CD14-positive monocyte (primary cell): ENCODE measurements at regions not wholly inside any gene's neighbourhood (a gene's known extent, or its start where the extent isn't known, plus 50 kb on each side); places are given as distances from the start of the nearest gene placed in this dataset.
A peak's percentile ranks its signal among the peaks of the same experiment; 100 is the strongest.

ENCODE experiments used
- DNase-seq, 3 donors: peaks; one replicate each; pipeline ENCODE4 v3.0.0-alpha.2; 2011 to 2022
- H2AFZ ChIP-seq: 2 replicates; pipeline ENCODE4 v1.6.0; 2012; ENCODE audit warnings: mild to moderate bottlenecking, low read depth, low read length, inconsistent platforms; ENCODE audit not compliant: insufficient read depth, poor library complexity, severe bottlenecking
- H3K27ac ChIP-seq, 2 donors: 1 replicate in 1 of 2; 2 replicates in 1 of 2; pipeline ENCODE4 v1.5.1; 2012 to 2013; ENCODE audit warnings: low read length in 2 of 2, control low read depth in 1 of 2, inconsistent platforms in 1 of 2, low read depth in 1 of 2, mild to moderate bottlenecking in 1 of 2
- H3K27me3 ChIP-seq, 2 donors: one replicate each; pipeline versions ENCODE4 v1.6.0 to v1.6.1; 2011 to 2013; ENCODE audit warnings: low read length in 2 of 2; ENCODE audit not compliant: control insufficient read depth in 2 of 2, insufficient read depth in 2 of 2
- H3K36me3 ChIP-seq, 2 donors: replicated peaks in 1 of 2; 1 replicate in 1 of 2; 2 replicates in 1 of 2; pipeline versions ENCODE4 v1.5.1 to v1.6.1; 2012 to 2013; ENCODE audit warnings: low read length in 2 of 2, control low read depth in 1 of 2, inconsistent platforms in 1 of 2, mild to moderate bottlenecking in 1 of 2; ENCODE audit not compliant: insufficient read depth in 2 of 2, control insufficient read depth in 1 of 2
- H3K4me1 ChIP-seq, 2 donors: 1 replicate in 1 of 2; 2 replicates in 1 of 2; pipeline versions ENCODE4 v1.5.1 to v1.6.1; 2012 to 2013; ENCODE audit warnings: low read length in 2 of 2, control low read depth in 1 of 2, inconsistent platforms in 1 of 2, mild to moderate bottlenecking in 1 of 2, moderate library complexity in 1 of 2; ENCODE audit not compliant: insufficient read depth in 2 of 2, control insufficient read depth in 1 of 2
- H3K4me2 ChIP-seq: replicated peaks from 2 replicates; pipeline ENCODE3; 2012; ENCODE audit warnings: low read length, moderate library complexity, mild to moderate bottlenecking; ENCODE audit not compliant: poor library complexity, severe bottlenecking; ENCODE audit errors: extremely low read depth
- H3K4me3 ChIP-seq, 3 experiments: fragments of 200-600 bp in 1 of 3; sonication (generic) in 1 of 3; replicated peaks in 1 of 3; 1 replicate in 2 of 3; 2 replicates in 1 of 3; pipeline ENCODE4 v1.5.1; 2011 to 2013; ENCODE audit warnings: low read length in 3 of 3, mild to moderate bottlenecking in 3 of 3, control low read depth in 2 of 3, low read depth in 2 of 3, inconsistent platforms in 1 of 3, moderate library complexity in 1 of 3
- H3K79me2 ChIP-seq: 2 replicates; pipeline ENCODE4 v1.6.0; 2012; ENCODE audit warnings: mild to moderate bottlenecking, control low read depth, inconsistent platforms, low read length, moderate library complexity; ENCODE audit not compliant: insufficient read depth
- H3K9ac ChIP-seq: 2 replicates; pipeline ENCODE4 v1.6.0; 2017; ENCODE audit warnings: low read length, mild to moderate bottlenecking; ENCODE audit not compliant: insufficient read depth, poor library complexity, severe bottlenecking
- H3K9me3 ChIP-seq, 2 donors: replicated peaks in 1 of 2; 1 replicate in 1 of 2; 2 replicates in 1 of 2; pipeline versions ENCODE4 v1.5.1 to v1.6.1; 2012 to 2013; ENCODE audit warnings: low read length in 2 of 2, control low read depth in 1 of 2; ENCODE audit not compliant: control insufficient read depth in 1 of 2, insufficient read depth in 1 of 2
- H4K20me1 ChIP-seq: 2 replicates; pipeline ENCODE4 v1.6.0; 2012; ENCODE audit warnings: mild to moderate bottlenecking, low read length, control low read depth, moderate library complexity; ENCODE audit not compliant: insufficient read depth
- H3K27ac Mint-ChIP-seq, 7 donors: one replicate each; pipeline ENCODE4 v1.8.0; 2020; ENCODE audit warnings: mild to moderate bottlenecking in 7 of 7, mixed read lengths in 7 of 7, moderate library complexity in 6 of 7, inconsistent platforms in 2 of 7
- H3K27me3 Mint-ChIP-seq, 3 donors: one replicate each; pipeline ENCODE4 v1.8.0; 2021 to 2022; ENCODE audit warnings: low read depth in 3 of 3, mild to moderate bottlenecking in 3 of 3, mixed read lengths in 3 of 3, moderate library complexity in 3 of 3, inconsistent platforms in 1 of 3
- H3K36me3 Mint-ChIP-seq, 2 donors: one replicate each; pipeline ENCODE4 v1.8.0; 2020; ENCODE audit warnings: mixed read lengths in 2 of 2, inconsistent platforms in 1 of 2, mild to moderate bottlenecking in 1 of 2
- H3K4me1 Mint-ChIP-seq: one replicate; pipeline ENCODE4 v1.8.0; 2020; ENCODE audit warnings: mild to moderate bottlenecking, mixed read lengths
- H3K4me3 Mint-ChIP-seq, 2 donors: one replicate each; pipeline ENCODE4 v1.8.0; 2020; ENCODE audit warnings: mild to moderate bottlenecking in 2 of 2, mixed read lengths in 2 of 2, moderate library complexity in 1 of 2
- H3K9me3 Mint-ChIP-seq, 7 donors: one replicate each; pipeline ENCODE4 v1.8.0; 2020 to 2022; ENCODE audit warnings: mixed read lengths in 7 of 7, mild to moderate bottlenecking in 6 of 7, moderate library complexity in 6 of 7, inconsistent platforms in 2 of 7
- WGBS: methylation state at CpG from one replicate; pipeline ENCODE4 v1.1.5; 2013; ENCODE audit warnings: missing lambda C conversion rate; ENCODE audit not compliant: insufficient coverage; 5-methylcytosine and 5-hydroxymethylcytosine counted together
- intact Hi-C, 2 donors: fragments of 100-400 bp; cut with micrococcal nuclease; formaldehyde crosslinking; loops; one replicate each; pipeline versions ENCODE4 v1.15.0 to v1.15.1; 2023
- TF ChIP-seq, protein P1 (sequence below): fragments of 200-600 bp; IDR thresholded peaks from one replicate; pipeline ENCODE4 v1.8.0; 2022; ENCODE audit warnings: antibody characterized with exemption, mild to moderate bottlenecking

DNA sequence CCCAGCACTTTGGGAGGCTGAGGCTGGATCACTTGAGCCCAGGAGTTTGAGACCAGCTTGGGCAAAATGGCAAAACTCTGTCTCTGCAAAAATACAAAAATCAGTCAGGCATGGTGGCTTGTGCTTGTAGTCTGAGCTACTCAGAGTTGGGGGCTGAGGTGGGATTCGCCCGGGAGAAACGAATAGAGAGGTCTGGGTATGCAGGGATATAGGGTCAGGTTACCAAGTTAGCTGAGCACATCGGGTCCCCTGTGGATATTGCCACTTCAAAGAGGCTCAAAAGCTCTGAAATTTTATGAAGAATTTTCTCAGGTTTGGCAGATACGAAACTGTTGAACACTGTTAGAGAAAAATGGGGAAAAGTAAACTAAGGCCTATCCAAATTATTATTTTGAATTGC lies 120.9 kb upstream of the SGK1 start:
- TF ChIP-seq, protein P1, sequence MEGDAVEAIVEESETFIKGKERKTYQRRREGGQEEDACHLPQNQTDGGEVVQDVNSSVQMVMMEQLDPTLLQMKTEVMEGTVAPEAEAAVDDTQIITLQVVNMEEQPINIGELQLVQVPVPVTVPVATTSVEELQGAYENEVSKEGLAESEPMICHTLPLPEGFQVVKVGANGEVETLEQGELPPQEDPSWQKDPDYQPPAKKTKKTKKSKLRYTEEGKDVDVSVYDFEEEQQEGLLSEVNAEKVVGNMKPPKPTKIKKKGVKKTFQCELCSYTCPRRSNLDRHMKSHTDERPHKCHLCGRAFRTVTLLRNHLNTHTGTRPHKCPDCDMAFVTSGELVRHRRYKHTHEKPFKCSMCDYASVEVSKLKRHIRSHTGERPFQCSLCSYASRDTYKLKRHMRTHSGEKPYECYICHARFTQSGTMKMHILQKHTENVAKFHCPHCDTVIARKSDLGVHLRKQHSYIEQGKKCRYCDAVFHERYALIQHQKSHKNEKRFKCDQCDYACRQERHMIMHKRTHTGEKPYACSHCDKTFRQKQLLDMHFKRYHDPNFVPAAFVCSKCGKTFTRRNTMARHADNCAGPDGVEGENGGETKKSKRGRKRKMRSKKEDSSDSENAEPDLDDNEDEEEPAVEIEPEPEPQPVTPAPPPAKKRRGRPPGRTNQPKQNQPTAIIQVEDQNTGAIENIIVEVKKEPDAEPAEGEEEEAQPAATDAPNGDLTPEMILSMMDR = no peak
- Mint-ChIP-seq H3K36me3 (no peaks in the 10 kb centered on the region), H3K27me3 (no peaks in the 10 kb centered on the region), H3K9me3 (no peaks in the 10 kb centered on the region), H3K4me1 (peaks cover 27% of the 10 kb centered on the region), H3K27ac (peak overlapping the region in 3 of 7 donors; percentile 16 to 30 (median 22)), H3K4me3 (peak overlapping the region in 1 of 2 donors; percentile 39)
- H3K27ac ChIP-seq = no peak overlapping the region
- peaks cover 22 to 30% of the 10 kb centered on the region in 2 donors for H3K4me1 ChIP-seq
- no peak overlapping the region for H2AFZ ChIP-seq
- no peak for DNase-seq
- H3K27me3 ChIP-seq = no peaks in the 10 kb centered on the region
- no peaks in the 10 kb centered on the region for H3K79me2 ChIP-seq
- H3K9me3 ChIP-seq = no peaks in the 10 kb centered on the region
- H3K4me3 ChIP-seq = no peak overlapping the region
- H4K20me1 ChIP-seq = no peaks in the 10 kb centered on the region
- intact Hi-C loops = loop anchor here (5.0 to 10.0 kb wide), 3 partner anchors 54 to 203 kb away; no protein-coding TSS in a partner anchor
- H3K9ac ChIP-seq = no peak overlapping the region
- no peak overlapping the region for H3K4me2 ChIP-seq
- H3K36me3 ChIP-seq = no peaks in the 10 kb centered on the region
- 100% methylated on average over 3 of the region's 5 CpGs for WGBS

DNA sequence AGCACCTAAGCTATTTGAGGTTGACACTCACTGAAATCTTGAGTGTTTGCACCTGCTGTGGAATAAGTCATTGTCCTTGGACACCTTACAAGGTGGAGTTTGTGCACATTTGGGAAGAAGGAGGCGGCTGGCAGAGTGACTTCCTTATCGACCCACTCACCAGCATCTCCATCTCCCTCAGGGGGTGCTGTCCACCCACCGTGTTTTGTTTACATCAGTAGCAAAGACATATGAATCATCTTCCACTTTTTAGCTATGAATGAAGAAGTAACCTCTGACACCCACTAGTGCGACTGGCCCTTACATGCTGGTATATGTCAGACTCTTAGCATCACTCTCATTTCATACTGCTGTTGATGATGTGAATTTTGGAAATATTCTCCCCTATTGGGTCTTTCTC lies 119.5 kb upstream of the SGK1 start:
- Histone ChIP-seq H4K20me1 (no peaks in the 10 kb centered on the region), H3K79me2 (no peaks in the 10 kb centered on the region), H3K4me3 (peak overlapping the region in 2 of 3 experiments; percentile 33 to 47), H3K4me2 (peak overlapping the region; percentile 58), H3K4me1 (peaks cover 23 to 32% of the 10 kb centered on the region in 2 donors), H2AFZ (no peak overlapping the region), H3K27ac (peak overlapping the region; percentile 73 to 96), H3K9ac (peak overlapping the region; percentile 54), H3K36me3 (no peaks in the 10 kb centered on the region), H3K9me3 (no peaks in the 10 kb centered on the region), H3K27me3 (no peaks in the 10 kb centered on the region)
- TF ChIP-seq, protein P1 = peak; percentile 61
- intact Hi-C loops = loop anchor here (2.0 to 10.0 kb wide), 5 partner anchors 53 to 263 kb away; no protein-coding TSS in a partner anchor
- peaks cover 27% of the 10 kb centered on the region for H3K4me1 Mint-ChIP-seq
- peak overlapping the region; percentile 31 to 73 for H3K4me3 Mint-ChIP-seq
- H3K36me3 Mint-ChIP-seq = no peaks in the 10 kb centered on the region
- H3K27me3 Mint-ChIP-seq = no peaks in the 10 kb centered on the region
- peak overlapping the region; percentile 97 to 99 (median 98) for H3K27ac Mint-ChIP-seq
- no peaks in the 10 kb centered on the region for H3K9me3 Mint-ChIP-seq
- peak; percentile 90 to 94 (median 93) for DNase-seq
- no CpG with 5 or more reads among the region's 4 CpGs for WGBS
